Hepatocyte (in vitro differentiated cells): ENCODE measurements at regions not wholly inside any gene's neighbourhood (a gene's known extent, or its start where the extent isn't known, plus 50 kb on each side); places are given as distances from the start of the nearest gene placed in this dataset.

Experiments
- EZH2 ChIP-seq: fragments of 200-600 bp; sonication (generic); IDR thresholded peaks from 2 replicates; pipeline ENCODE4 v1.6.1; 2016; ENCODE audit warnings: antibody characterized with exemption, mild to moderate bottlenecking, borderline replicate concordance
- EZH2phosphoT487 ChIP-seq: fragments of 200-600 bp; sonication (generic); IDR thresholded peaks from one replicate; pipeline ENCODE4 v1.6.1; 2018; ENCODE audit warnings: antibody characterized with exemption, mild to moderate bottlenecking, low read depth, moderate library complexity; ENCODE audit not compliant: unreplicated experiment, severe bottlenecking
- TF ChIP-seq, protein P1 (sequence below): fragments of 200-600 bp; sonication (generic); IDR thresholded peaks from 2 replicates; pipeline ENCODE4 v1.5.1; 2016; ENCODE audit warnings: antibody characterized with exemption, mild to moderate bottlenecking; ENCODE audit not compliant: poor library complexity

DNA sequence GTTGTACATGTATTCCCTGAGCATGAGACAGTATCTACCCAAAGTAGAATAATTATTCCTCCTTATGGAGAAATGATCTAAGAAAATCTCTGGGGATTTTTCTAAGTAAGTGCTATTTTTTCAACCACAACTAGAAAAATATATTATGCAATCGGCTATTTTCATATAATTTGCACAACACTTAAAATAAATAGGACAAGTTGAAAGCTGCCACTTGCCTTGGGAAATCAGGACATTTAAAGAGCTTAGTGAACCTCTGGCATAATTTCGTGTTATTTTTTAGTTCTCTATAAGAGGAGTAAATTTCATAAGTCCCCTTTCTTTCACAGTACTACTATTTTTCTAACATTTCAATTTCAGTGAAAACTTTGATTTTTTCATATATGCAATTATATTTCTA lies 672.1 kb downstream of the OTOL1 start:
- TF ChIP-seq, protein P1, sequence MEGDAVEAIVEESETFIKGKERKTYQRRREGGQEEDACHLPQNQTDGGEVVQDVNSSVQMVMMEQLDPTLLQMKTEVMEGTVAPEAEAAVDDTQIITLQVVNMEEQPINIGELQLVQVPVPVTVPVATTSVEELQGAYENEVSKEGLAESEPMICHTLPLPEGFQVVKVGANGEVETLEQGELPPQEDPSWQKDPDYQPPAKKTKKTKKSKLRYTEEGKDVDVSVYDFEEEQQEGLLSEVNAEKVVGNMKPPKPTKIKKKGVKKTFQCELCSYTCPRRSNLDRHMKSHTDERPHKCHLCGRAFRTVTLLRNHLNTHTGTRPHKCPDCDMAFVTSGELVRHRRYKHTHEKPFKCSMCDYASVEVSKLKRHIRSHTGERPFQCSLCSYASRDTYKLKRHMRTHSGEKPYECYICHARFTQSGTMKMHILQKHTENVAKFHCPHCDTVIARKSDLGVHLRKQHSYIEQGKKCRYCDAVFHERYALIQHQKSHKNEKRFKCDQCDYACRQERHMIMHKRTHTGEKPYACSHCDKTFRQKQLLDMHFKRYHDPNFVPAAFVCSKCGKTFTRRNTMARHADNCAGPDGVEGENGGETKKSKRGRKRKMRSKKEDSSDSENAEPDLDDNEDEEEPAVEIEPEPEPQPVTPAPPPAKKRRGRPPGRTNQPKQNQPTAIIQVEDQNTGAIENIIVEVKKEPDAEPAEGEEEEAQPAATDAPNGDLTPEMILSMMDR: no peak
- TF ChIP-seq EZH2 (no peak), EZH2phosphoT487 (no peak)
